DOHH2 (cell line): ENCODE measurements at regions not wholly inside any gene's neighbourhood (a gene's known extent, or its start where the extent isn't known, plus 50 kb on each side); places are given as distances from the start of the nearest gene placed in this dataset.

Experiments used
- EZH2phosphoT487 ChIP-seq: fragments of 200-600 bp; sonication (generic); IDR thresholded peaks from 2 replicates; pipeline ENCODE4 v1.6.1; 2017; ENCODE audit warnings: borderline replicate concordance, mild to moderate bottlenecking, antibody characterized with exemption, low read length, moderate library complexity, mixed read lengths
- TF ChIP-seq, protein P1 (sequence below): fragments of 200-600 bp; sonication (generic); IDR thresholded peaks from one replicate; pipeline ENCODE4 v1.5.1; 2014; ENCODE audit warnings: antibody characterized with exemption, mild to moderate bottlenecking, low read depth, low read length; ENCODE audit not compliant: poor library complexity, severe bottlenecking

DNA sequence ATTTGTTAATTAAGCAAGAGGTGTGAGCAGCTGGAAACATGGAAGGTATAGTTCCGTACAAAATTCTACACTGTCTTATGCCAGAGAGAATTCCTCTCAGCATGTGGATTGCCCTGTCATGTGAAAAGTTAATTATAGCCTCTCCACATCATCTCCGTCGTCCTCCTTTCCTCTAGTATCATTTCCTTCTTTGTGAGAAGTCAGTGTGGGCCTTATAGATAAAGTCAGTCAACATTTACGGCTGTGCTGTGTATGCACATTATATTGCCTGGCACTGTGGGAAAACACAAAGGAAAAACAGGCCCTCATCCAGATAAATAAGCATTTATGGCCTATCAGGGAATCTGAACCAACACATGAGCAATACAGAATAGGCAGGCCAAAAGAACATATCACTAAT is 236.6 kb downstream of the SEC23A start:
- TF ChIP-seq, protein P1, sequence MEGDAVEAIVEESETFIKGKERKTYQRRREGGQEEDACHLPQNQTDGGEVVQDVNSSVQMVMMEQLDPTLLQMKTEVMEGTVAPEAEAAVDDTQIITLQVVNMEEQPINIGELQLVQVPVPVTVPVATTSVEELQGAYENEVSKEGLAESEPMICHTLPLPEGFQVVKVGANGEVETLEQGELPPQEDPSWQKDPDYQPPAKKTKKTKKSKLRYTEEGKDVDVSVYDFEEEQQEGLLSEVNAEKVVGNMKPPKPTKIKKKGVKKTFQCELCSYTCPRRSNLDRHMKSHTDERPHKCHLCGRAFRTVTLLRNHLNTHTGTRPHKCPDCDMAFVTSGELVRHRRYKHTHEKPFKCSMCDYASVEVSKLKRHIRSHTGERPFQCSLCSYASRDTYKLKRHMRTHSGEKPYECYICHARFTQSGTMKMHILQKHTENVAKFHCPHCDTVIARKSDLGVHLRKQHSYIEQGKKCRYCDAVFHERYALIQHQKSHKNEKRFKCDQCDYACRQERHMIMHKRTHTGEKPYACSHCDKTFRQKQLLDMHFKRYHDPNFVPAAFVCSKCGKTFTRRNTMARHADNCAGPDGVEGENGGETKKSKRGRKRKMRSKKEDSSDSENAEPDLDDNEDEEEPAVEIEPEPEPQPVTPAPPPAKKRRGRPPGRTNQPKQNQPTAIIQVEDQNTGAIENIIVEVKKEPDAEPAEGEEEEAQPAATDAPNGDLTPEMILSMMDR, result no peak
- no peak for TF ChIP-seq EZH2phosphoT487
